Keratinocyte (primary cell): ENCODE measurements at regions not wholly inside any gene's neighbourhood (a gene's known extent, or its start where the extent isn't known, plus 50 kb on each side); places are given as distances from the start of the nearest gene placed in this dataset.

Experiments used
- DNase-seq: peaks from one replicate; pipeline ENCODE4 v3.0.0-alpha.2; 2011; ENCODE audit warnings: low read depth, missing footprints, low spot score
- FAIRE-seq: peaks from 2 replicates; lab custom pipeline; 2011; peaks lifted over from hg19 to GRCh38; lab: Jason Lieb, UNC
- H2AFZ ChIP-seq: 2 replicates; pipeline ENCODE4 v1.6.0; 2012; ENCODE audit warnings: low read length, control low read depth, inconsistent platforms; ENCODE audit not compliant: control insufficient read depth
- H3K27ac ChIP-seq: 2 replicates; pipeline ENCODE4 v1.5.1; 2011; ENCODE audit warnings: low read length; ENCODE audit not compliant: control insufficient read depth, insufficient read depth
- H3K27me3 ChIP-seq: 3 replicates; pipeline ENCODE4 v1.6.0; 2011; ENCODE audit warnings: low read length; ENCODE audit not compliant: control insufficient read depth, insufficient read depth; ENCODE audit errors: extremely low read depth
- H3K36me3 ChIP-seq, 2 experiments: 2 replicates in 1 of 2; 3 replicates in 1 of 2; pipeline ENCODE4 v1.5.1; 2011; ENCODE audit warnings: low read length in 2 of 2, mild to moderate bottlenecking in 1 of 2; ENCODE audit not compliant: control insufficient read depth in 2 of 2, insufficient read depth in 2 of 2; ENCODE audit errors: extremely low read depth in 1 of 2
- H3K4me1 ChIP-seq: 3 replicates; pipeline ENCODE4 v1.5.1; 2011; ENCODE audit warnings: low read length; ENCODE audit not compliant: control insufficient read depth, insufficient read depth; ENCODE audit errors: extremely low read depth
- H3K4me2 ChIP-seq: 3 replicates; pipeline ENCODE4 v1.6.0; 2011; ENCODE audit warnings: low read depth, low read length; ENCODE audit not compliant: control insufficient read depth, insufficient read depth; ENCODE audit errors: extremely low read depth
- H3K4me3 ChIP-seq, 3 experiments: fragments of 200-600 bp in 1 of 3; sonication (generic) in 1 of 3; 2 replicates in 2 of 3; 3 replicates in 1 of 3; pipeline ENCODE4 v1.5.1; 2011 to 2016; ENCODE audit warnings: low read length in 3 of 3, mild to moderate bottlenecking in 3 of 3, control low read depth in 2 of 3, inconsistent platforms in 1 of 3, low read depth in 1 of 3, mixed read lengths in 1 of 3, mixed run types in 1 of 3, moderate library complexity in 1 of 3; ENCODE audit not compliant: control insufficient read depth in 2 of 3, insufficient read depth in 2 of 3; ENCODE audit errors: extremely low read depth in 1 of 3
- H3K79me2 ChIP-seq: 2 replicates; pipeline ENCODE4 v1.6.0; 2012; ENCODE audit warnings: low read length; ENCODE audit not compliant: control insufficient read depth, insufficient read depth
- H3K9ac ChIP-seq: 3 replicates; pipeline ENCODE4 v1.6.0; 2011; ENCODE audit warnings: low read length; ENCODE audit not compliant: control insufficient read depth, insufficient read depth; ENCODE audit errors: extremely low read depth
- H3K9me1 ChIP-seq: 3 replicates; pipeline ENCODE4 v1.6.0; 2011; ENCODE audit warnings: low read length; ENCODE audit not compliant: control insufficient read depth, insufficient read depth; ENCODE audit errors: extremely low read depth
- H3K9me3 ChIP-seq: 2 replicates; pipeline ENCODE4 v1.5.1; 2012; ENCODE audit warnings: low read depth, low read length; ENCODE audit not compliant: control insufficient read depth
- H4K20me1 ChIP-seq: 3 replicates; pipeline ENCODE4 v1.6.0; 2011; ENCODE audit warnings: low read length; ENCODE audit not compliant: control insufficient read depth, insufficient read depth; ENCODE audit errors: extremely low read depth
- EZH2 ChIP-seq: IDR thresholded peaks from one replicate; pipeline ENCODE4 v1.6.1; 2012; ENCODE audit warnings: inconsistent platforms, mild to moderate bottlenecking, low read length, moderate library complexity
- dilution Hi-C: fragments of 300-500 bp; cut with MboI; formaldehyde crosslinking; loops from one replicate; pipeline ENCODE4 v1.7.0; 2020; ENCODE audit warnings: low sequenced_read_pairs; ENCODE audit not compliant: extremely low pct_ligation_motif_present
- TF ChIP-seq, protein P1 (sequence below), 3 experiments: IDR thresholded peaks in 1 of 3; conservative IDR thresholded peaks in 1 of 3; optimal IDR thresholded peaks in 1 of 3; 2 replicates in 2 of 3; 3 replicates in 1 of 3; pipeline versions ENCODE3 to v1.5.1; 2011; ENCODE audit warnings: low read length in 3 of 3, mild to moderate bottlenecking in 3 of 3, moderate library complexity in 2 of 3, control low read depth in 1 of 3, inconsistent platforms in 1 of 3; ENCODE audit not compliant: insufficient read depth in 2 of 3; ENCODE audit errors: extremely low read depth in 1 of 3

- Histone ChIP-seq H3K79me2 (no peaks in the 10 kb centered on the region), H3K9me1 (no peaks in the 10 kb centered on the region), H3K27me3 (no peaks in the 10 kb centered on the region), H3K4me2 (no peak overlapping the region), H3K36me3 (no peaks in the 10 kb centered on the region), H3K27ac (no peak overlapping the region), H3K9me3 (no peaks in the 10 kb centered on the region), H3K4me1 (no peaks in the 10 kb centered on the region), H4K20me1 (no peaks in the 10 kb centered on the region), H3K9ac (no peak overlapping the region), H3K4me3 (no peak overlapping the region), H2AFZ (no peak overlapping the region)
- no peak for DNase-seq
- TF ChIP-seq EZH2 = no peak
- TF ChIP-seq, protein P1, sequence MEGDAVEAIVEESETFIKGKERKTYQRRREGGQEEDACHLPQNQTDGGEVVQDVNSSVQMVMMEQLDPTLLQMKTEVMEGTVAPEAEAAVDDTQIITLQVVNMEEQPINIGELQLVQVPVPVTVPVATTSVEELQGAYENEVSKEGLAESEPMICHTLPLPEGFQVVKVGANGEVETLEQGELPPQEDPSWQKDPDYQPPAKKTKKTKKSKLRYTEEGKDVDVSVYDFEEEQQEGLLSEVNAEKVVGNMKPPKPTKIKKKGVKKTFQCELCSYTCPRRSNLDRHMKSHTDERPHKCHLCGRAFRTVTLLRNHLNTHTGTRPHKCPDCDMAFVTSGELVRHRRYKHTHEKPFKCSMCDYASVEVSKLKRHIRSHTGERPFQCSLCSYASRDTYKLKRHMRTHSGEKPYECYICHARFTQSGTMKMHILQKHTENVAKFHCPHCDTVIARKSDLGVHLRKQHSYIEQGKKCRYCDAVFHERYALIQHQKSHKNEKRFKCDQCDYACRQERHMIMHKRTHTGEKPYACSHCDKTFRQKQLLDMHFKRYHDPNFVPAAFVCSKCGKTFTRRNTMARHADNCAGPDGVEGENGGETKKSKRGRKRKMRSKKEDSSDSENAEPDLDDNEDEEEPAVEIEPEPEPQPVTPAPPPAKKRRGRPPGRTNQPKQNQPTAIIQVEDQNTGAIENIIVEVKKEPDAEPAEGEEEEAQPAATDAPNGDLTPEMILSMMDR (optimal IDR thresholded peaks at IDR 0.05 in 1 of 3, IDR thresholded peaks at IDR 0.05 in 1 of 3, conservative IDR thresholded peaks at IDR 0.05 in 1 of 3; ENCODE audit: extremely low read depth in 1 of 3, insufficient read depth in 2 of 3, low read length in 3 of 3) = no peak
- dilution Hi-C loops = no loop called here
- FAIRE-seq = no peak
These were observed 59.7 kb downstream of the NAA11 start for GRCh38 chr4:79266136-79266535.

DNA sequence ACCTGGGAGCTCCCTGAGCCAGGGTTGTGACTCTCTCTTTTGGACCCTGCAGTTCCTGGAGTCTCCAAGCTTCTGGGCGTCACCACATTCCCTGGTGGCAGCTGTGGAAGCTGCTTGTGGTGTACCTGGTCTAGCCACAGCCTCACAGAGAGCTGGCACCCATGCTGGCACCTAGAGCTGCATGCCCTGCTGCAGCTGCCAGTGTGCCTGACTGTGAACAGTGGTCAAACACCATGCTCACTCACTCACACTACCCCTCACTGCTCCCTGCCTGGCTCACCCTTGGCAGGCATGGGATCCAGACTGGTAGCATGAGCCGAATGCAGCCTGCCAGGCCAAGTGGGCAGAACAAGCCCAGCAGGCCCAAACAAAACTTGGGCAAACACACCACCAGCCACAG lies 66.6 kb downstream of the NAA11 start:
- H3K9ac ChIP-seq = no peak overlapping the region
- no peaks in the 10 kb centered on the region for H3K9me3 ChIP-seq
- dilution Hi-C loops = no loop called here
- no peaks in the 10 kb centered on the region for H3K36me3 ChIP-seq
- H3K4me1 ChIP-seq = no peaks in the 10 kb centered on the region
- H4K20me1 ChIP-seq = no peaks in the 10 kb centered on the region
- FAIRE-seq (no peak), DNase-seq (no peak)
- H2AFZ ChIP-seq = no peak overlapping the region
- H3K79me2 ChIP-seq = no peaks in the 10 kb centered on the region
- no peaks in the 10 kb centered on the region for H3K27me3 ChIP-seq
- TF ChIP-seq, protein P1 (optimal IDR thresholded peaks at IDR 0.05 in 1 of 3, IDR thresholded peaks at IDR 0.05 in 1 of 3, conservative IDR thresholded peaks at IDR 0.05 in 1 of 3; ENCODE audit: extremely low read depth in 1 of 3, insufficient read depth in 2 of 3, low read length in 3 of 3) = no peak
- TF ChIP-seq EZH2 = no peak
- H3K4me3 ChIP-seq = no peak overlapping the region
- no peak overlapping the region for H3K27ac ChIP-seq
- H3K9me1 ChIP-seq = no peaks in the 10 kb centered on the region
- no peak overlapping the region for H3K4me2 ChIP-seq
